Suprapubic skin (tissue), 4 donors: ENCODE measurements at regions not wholly inside any gene's neighbourhood (a gene's known extent, or its start where the extent isn't known, plus 50 kb on each side); places are given as distances from the start of the nearest gene placed in this dataset.

Experiments used
- CTCF ChIP-seq, 2 donors: fragments of 200-600 bp in 1 of 2; fragments of 450-650 bp in 1 of 2; sonication (generic) in 1 of 2; IDR thresholded peaks; one replicate each; pipeline ENCODE4 v1.5.1; 2016 to 2019; ENCODE audit warnings: antibody characterized with exemption in 2 of 2, mild to moderate bottlenecking in 1 of 2, moderate library complexity in 1 of 2
- EP300 ChIP-seq: sonication (generic); formaldehyde crosslinking; IDR thresholded peaks from one replicate; pipeline ENCODE4 v1.6.1; 2017; ENCODE audit warnings: antibody characterized with exemption
- POLR2A ChIP-seq, 2 donors: fragments of 450-650 bp; IDR thresholded peaks; one replicate each; pipeline ENCODE4 v1.6.1; 2017; ENCODE audit warnings: antibody characterized with exemption in 2 of 2, mild to moderate bottlenecking in 2 of 2, moderate library complexity in 2 of 2
- POLR2AphosphoS5 ChIP-seq, 3 donors: sonication (generic); formaldehyde crosslinking; IDR thresholded peaks; one replicate each; pipeline ENCODE4 v1.6.1; 2017; ENCODE audit warnings: antibody characterized with exemption in 3 of 3

- TF ChIP-seq CTCF (IDR thresholded peaks at IDR 0.05) (no peak), POLR2A (IDR thresholded peaks at IDR 0.05) (no peak), EP300 (no peak), POLR2AphosphoS5 (IDR thresholded peaks at IDR 0.05) (no peak)
Measured at GRCh38 chr11:37087650-37088572, 489.9 kb upstream of the RAG2 start.
